Upper lobe of left lung (tissue), 6 donors: ENCODE measurements at regions not wholly inside any gene's neighbourhood (a gene's known extent, or its start where the extent isn't known, plus 50 kb on each side); places are given as distances from the start of the nearest gene placed in this dataset.

Experiments used
- ATAC-seq, 2 donors: fragments of 200-7000 bp; cut with Tn5 transposase; one replicate each; pipeline ENCODE4 v1.9.1; 2022; ENCODE audit warnings: mild to moderate bottlenecking in 2 of 2, moderate library complexity in 2 of 2; ENCODE audit not compliant: low FRiP score in 2 of 2
- DNase-seq, 2 donors: peaks; one replicate each; pipeline ENCODE4 v3.0.0-alpha.2; 2019 to 2020
- H3K27ac ChIP-seq, 4 donors: fragments of 200-600 bp; sonication (generic); one replicate each; pipeline ENCODE4 v1.5.1; 2016 to 2019
- H3K27me3 ChIP-seq, 4 donors: fragments of 200-600 bp; sonication (generic); one replicate each; pipeline ENCODE4 v1.5.1; 2017 to 2019
- H3K36me3 ChIP-seq, 4 donors: fragments of 200-600 bp; sonication (generic); one replicate each; pipeline ENCODE4 v1.5.1; 2016 to 2019
- H3K4me1 ChIP-seq, 4 donors: fragments of 200-600 bp; sonication (generic); one replicate each; pipeline ENCODE4 v1.5.1; 2018 to 2019
- H3K4me3 ChIP-seq, 4 donors: fragments of 200-600 bp; sonication (generic); one replicate each; pipeline ENCODE4 v1.5.1; 2017 to 2019; ENCODE audit warnings: mild to moderate bottlenecking in 2 of 4, moderate library complexity in 1 of 4
- H3K9me3 ChIP-seq, 4 donors: fragments of 200-600 bp; sonication (generic); one replicate each; pipeline ENCODE4 v1.5.1; 2018 to 2019
- CTCF ChIP-seq, 6 experiments: fragments of 450-650 bp in 4 of 6; fragments of 200-600 bp in 2 of 6; sonication (generic) in 2 of 6; IDR thresholded peaks; one replicate each; pipeline ENCODE4 v1.5.1; 2016 to 2019; ENCODE audit warnings: antibody characterized with exemption in 6 of 6
- EP300 ChIP-seq, 4 donors: sonication (generic); formaldehyde crosslinking; IDR thresholded peaks; one replicate each; pipeline ENCODE4 v1.5.1; 2017; ENCODE audit warnings: antibody characterized with exemption in 4 of 4, control low read depth in 2 of 4
- POLR2A ChIP-seq, 4 donors: fragments of 450-650 bp; IDR thresholded peaks; one replicate each; pipeline ENCODE4 v1.5.1; 2016 to 2017; ENCODE audit warnings: antibody characterized with exemption in 4 of 4, mild to moderate bottlenecking in 2 of 4
- POLR2AphosphoS5 ChIP-seq, 2 donors: sonication (generic); formaldehyde crosslinking; IDR thresholded peaks; one replicate each; pipeline ENCODE4 v1.5.1; 2017; ENCODE audit warnings: antibody characterized with exemption in 2 of 2
- WGBS, 2 donors: methylation state at CpG; one replicate each; pipeline ENCODE4 v1.1.5; 2017 to 2018; 5-methylcytosine and 5-hydroxymethylcytosine counted together
- donor health status: DM: no; HTN: no; CAD: no; lungs with moderate emphysema.
- donor health status: DM: no; HTN: yes; CAD: no; lungs with severe emphysema.

GRCh38 chr10:10385831-10386230 lies 631.8 kb upstream of the CELF2 start:
- Histone ChIP-seq H3K9me3 (no peaks in the 10 kb centered on the region), H3K27ac (no peak overlapping the region), H3K4me1 (no peaks in the 10 kb centered on the region), H3K27me3 (no peaks in the 10 kb centered on the region), H3K4me3 (no peak overlapping the region), H3K36me3 (no peaks in the 10 kb centered on the region)
- no peak for TF ChIP-seq EP300 (IDR thresholded peaks at IDR 0.05)
- TF ChIP-seq POLR2AphosphoS5 (IDR thresholded peaks at IDR 0.05) = no peak
- TF ChIP-seq POLR2A (IDR thresholded peaks at IDR 0.05) = no peak
- no peak for TF ChIP-seq CTCF (IDR thresholded peaks at IDR 0.05)
- no peak for ATAC-seq
- no peak for DNase-seq

GRCh38 chr10:10389182-10389581 lies 628.5 kb upstream of the CELF2 start:
- Histone ChIP-seq H3K4me3 (no peak overlapping the region), H3K9me3 (no peaks in the 10 kb centered on the region), H3K27me3 (no peaks in the 10 kb centered on the region), H3K4me1 (no peaks in the 10 kb centered on the region), H3K27ac (no peak overlapping the region), H3K36me3 (no peaks in the 10 kb centered on the region)
- WGBS, 2 donors = 91% methylated on average over 4 of the region's 4 CpGs
- DNase-seq = no peak
- ATAC-seq = no peak
- TF ChIP-seq EP300 (IDR thresholded peaks at IDR 0.05) (no peak), POLR2A (IDR thresholded peaks at IDR 0.05) (no peak), POLR2AphosphoS5 (IDR thresholded peaks at IDR 0.05) (no peak), CTCF (IDR thresholded peaks at IDR 0.05) (no peak)

GRCh38 chr10:10392511-10392910 lies 625.2 kb upstream of the CELF2 start:
- TF ChIP-seq EP300 (IDR thresholded peaks at IDR 0.05) (no peak), POLR2A (IDR thresholded peaks at IDR 0.05) (no peak), POLR2AphosphoS5 (IDR thresholded peaks at IDR 0.05) (no peak), CTCF (IDR thresholded peaks at IDR 0.05) (no peak)
- Histone ChIP-seq H3K27ac (no peak overlapping the region), H3K36me3 (no peaks in the 10 kb centered on the region), H3K9me3 (no peaks in the 10 kb centered on the region), H3K27me3 (no peaks in the 10 kb centered on the region), H3K4me1 (no peaks in the 10 kb centered on the region), H3K4me3 (no peak overlapping the region)
- no peak for DNase-seq
- 77 to 92% methylated on average over 2 of the region's 2 CpGs for WGBS, 2 donors
- no peak for ATAC-seq

GRCh38 chr10:10394933-10395658 lies 622.6 kb upstream of the CELF2 start:
- TF ChIP-seq POLR2A (IDR thresholded peaks at IDR 0.05) = no peak
- TF ChIP-seq CTCF (IDR thresholded peaks at IDR 0.05) = no peak
- TF ChIP-seq EP300 (IDR thresholded peaks at IDR 0.05) = no peak
- TF ChIP-seq POLR2AphosphoS5 (IDR thresholded peaks at IDR 0.05) = no peak
- ATAC-seq (no peak), DNase-seq (no peak)
- 81 to 84% methylated on average over 4 of the region's 4 CpGs for WGBS, 2 donors
- Histone ChIP-seq H3K27ac (no peak overlapping the region), H3K4me3 (no peak overlapping the region), H3K27me3 (no peaks in the 10 kb centered on the region), H3K4me1 (no peaks in the 10 kb centered on the region), H3K36me3 (no peaks in the 10 kb centered on the region), H3K9me3 (no peaks in the 10 kb centered on the region)

GRCh38 chr10:10396601-10397000 lies 621.1 kb upstream of the CELF2 start:
- 76 to 84% methylated on average over 3 of the region's 3 CpGs for WGBS, 2 donors
- H3K4me1 ChIP-seq = no peaks in the 10 kb centered on the region
- no peak for ATAC-seq
- TF ChIP-seq POLR2A (IDR thresholded peaks at IDR 0.05) (no peak), CTCF (IDR thresholded peaks at IDR 0.05) (no peak), POLR2AphosphoS5 (IDR thresholded peaks at IDR 0.05) (no peak), EP300 (IDR thresholded peaks at IDR 0.05) (no peak)
- H3K27me3 ChIP-seq = no peaks in the 10 kb centered on the region
- H3K9me3 ChIP-seq = no peaks in the 10 kb centered on the region
- no peaks in the 10 kb centered on the region for H3K36me3 ChIP-seq
- H3K4me3 ChIP-seq = no peak overlapping the region
- no peak overlapping the region for H3K27ac ChIP-seq
- DNase-seq = no peak
